K562 (cell line): ENCODE measurements at regions not wholly inside any gene's neighbourhood (a gene's known extent, or its start where the extent isn't known, plus 50 kb on each side); places are given as distances from the start of the nearest gene placed in this dataset.

Experiments used
- DLX4 ChIP-seq: fragments of 250-450 bp; sonication (Bioruptor Pico); IDR thresholded peaks from 2 replicates; pipeline ENCODE4 v1.6.1; 2021; ENCODE audit warnings: mild to moderate bottlenecking
- EZH2 ChIP-seq: IDR thresholded peaks from 2 replicates; pipeline ENCODE4 v1.6.1; 2012; ENCODE audit warnings: low read depth, mild to moderate bottlenecking, inconsistent platforms, low read length, borderline replicate concordance

- TF ChIP-seq DLX4 (CRISPR knock-in tag) (no peak), EZH2 (no peak)
Measured at GRCh38 chr6:991192-991591, 298.3 kb upstream of the EXOC2 start.
